IMR-90 (cell line): ENCODE measurements at regions not wholly inside any gene's neighbourhood (a gene's known extent, or its start where the extent isn't known, plus 50 kb on each side); places are given as distances from the start of the nearest gene placed in this dataset.
A peak's percentile ranks its signal among the peaks of the same experiment; 100 is the strongest.

Experiments
- ATAC-seq: fragments of 200-7000 bp; cut with Tn5 transposase; 2 replicates; pipeline ENCODE4 v1.9.1; 2020; ENCODE audit warnings: low read depth, mild to moderate bottlenecking, moderate library complexity
- BruUV-seq: library from RNA; stranded (reverse); fragments of 400-500 nt; replicated peaks from 2 replicates; lab custom pipeline; 2021; lab: Mats Ljungman, UMichigan
- CTCF ChIA-PET: fragments of 300-600 bp; formaldehyde crosslinking; extraction: SDS; loops from one replicate; lab custom pipeline; 2021; ENCODE audit warnings: antibody characterized with exemption; lab: Yijun Ruan, JAX
- POLR2A ChIA-PET: fragments of 300-600 bp; sonication (Branson Sonifier 250); formaldehyde crosslinking; loops from one replicate; lab custom pipeline; 2022; ENCODE audit warnings: antibody characterized with exemption; ENCODE audit not compliant: unreplicated experiment; lab: Charles Lee
- DNase-seq: peaks from one replicate; pipeline ENCODE4 v3.0.0; 2013
- H2AFZ ChIP-seq: replicated peaks from 2 replicates; pipeline ENCODE3; 2013; ENCODE audit warnings: low read length, mild to moderate bottlenecking; ENCODE audit not compliant: poor library complexity
- H2AK5ac ChIP-seq: 2 replicates; pipeline ENCODE4 v1.6.1; 2013; ENCODE audit warnings: low read depth, low read length, inconsistent platforms
- H2AK9ac ChIP-seq: replicated peaks from 2 replicates; pipeline ENCODE3; 2013; ENCODE audit warnings: mild to moderate bottlenecking, low read depth, low read length, moderate library complexity; ENCODE audit not compliant: poor library complexity
- H2BK120ac ChIP-seq: 2 replicates; pipeline ENCODE4 v1.6.1; 2013; ENCODE audit warnings: low read depth, low read length, inconsistent platforms
- H2BK15ac ChIP-seq: 3 replicates; pipeline ENCODE4 v1.6.1; 2013; ENCODE audit warnings: low read depth, low read length, inconsistent platforms
- H2BK20ac ChIP-seq: 2 replicates; pipeline ENCODE4 v1.6.1; 2013; ENCODE audit warnings: low read depth, mild to moderate bottlenecking, inconsistent platforms, low read length, moderate library complexity
- H2BK5ac ChIP-seq: 2 replicates; pipeline ENCODE4 v1.6.1; 2013; ENCODE audit warnings: mild to moderate bottlenecking, low read depth, low read length, inconsistent platforms; ENCODE audit not compliant: poor library complexity, severe bottlenecking
- H3K14ac ChIP-seq: replicated peaks from 2 replicates; pipeline ENCODE4 v1.6.1; 2013; ENCODE audit warnings: low read depth, low read length, inconsistent platforms
- H3K18ac ChIP-seq: 2 replicates; pipeline ENCODE4 v1.6.1; 2013; ENCODE audit warnings: low read depth, low read length, control low read depth
- H3K23ac ChIP-seq: 2 replicates; pipeline ENCODE4 v1.6.1; 2013; ENCODE audit warnings: low read depth, low read length, inconsistent platforms
- H3K27ac ChIP-seq: 2 replicates; pipeline ENCODE4 v1.5.1; 2013; ENCODE audit warnings: mild to moderate bottlenecking, control low read depth, low read length; ENCODE audit not compliant: insufficient read depth
- H3K27me3 ChIP-seq: 2 replicates; pipeline ENCODE4 v1.6.1; 2013; ENCODE audit warnings: low read length; ENCODE audit not compliant: control insufficient read depth, insufficient read depth
- H3K36me3 ChIP-seq: 2 replicates; pipeline ENCODE4 v1.6.1; 2013; ENCODE audit warnings: low read length, mixed read lengths; ENCODE audit not compliant: control insufficient read depth, insufficient read depth
- H3K4ac ChIP-seq: 2 replicates; pipeline ENCODE4 v1.6.1; 2013; ENCODE audit warnings: low read depth, low read length, inconsistent platforms
- H3K4me1 ChIP-seq: 2 replicates; pipeline ENCODE4 v1.6.1; 2013; ENCODE audit warnings: low read length, mixed read lengths; ENCODE audit not compliant: control insufficient read depth, insufficient read depth
- H3K4me2 ChIP-seq: 2 replicates; pipeline ENCODE4 v1.6.1; 2013; ENCODE audit warnings: low read depth, mild to moderate bottlenecking, control low read depth, low read length, moderate library complexity
- H3K4me3 ChIP-seq: 2 replicates; pipeline ENCODE4 v1.5.1; 2013; ENCODE audit warnings: low read depth, mild to moderate bottlenecking, control low read depth, low read length, moderate library complexity; ENCODE audit not compliant: insufficient read depth
- H3K56ac ChIP-seq: 2 replicates; pipeline ENCODE4 v1.6.1; 2013; ENCODE audit warnings: low read length, inconsistent platforms; ENCODE audit not compliant: insufficient read depth; ENCODE audit errors: extremely low read depth
- H3K79me1 ChIP-seq, 2 experiments: 2 replicates each; pipeline ENCODE4 v1.6.1; 2013; ENCODE audit warnings: low read length in 2 of 2, inconsistent platforms in 1 of 2, low read depth in 1 of 2
- H3K9ac ChIP-seq: 2 replicates; pipeline ENCODE4 v1.6.1; 2013; ENCODE audit warnings: low read depth, low read length, control low read depth
- H3K9me1 ChIP-seq: 2 replicates; pipeline ENCODE4 v1.6.1; 2013; ENCODE audit warnings: low read length, inconsistent platforms; ENCODE audit not compliant: insufficient read depth
- H3K9me3 ChIP-seq: 2 replicates; pipeline ENCODE4 v1.6.1; 2013; ENCODE audit warnings: low read length; ENCODE audit not compliant: control insufficient read depth, insufficient read depth
- H4K20me1 ChIP-seq: 2 replicates; pipeline ENCODE4 v1.6.1; 2013; ENCODE audit warnings: low read length, inconsistent platforms; ENCODE audit not compliant: insufficient read depth
- H4K5ac ChIP-seq: 2 replicates; pipeline ENCODE4 v1.6.1; 2013; ENCODE audit warnings: mild to moderate bottlenecking, low read depth, low read length, control low read depth
- H4K8ac ChIP-seq, 2 experiments: 2 replicates each; pipeline ENCODE4 v1.6.1; 2013; ENCODE audit warnings: low read depth in 2 of 2, low read length in 2 of 2, control low read depth in 1 of 2, inconsistent platforms in 1 of 2
- H4K91ac ChIP-seq: 2 replicates; pipeline ENCODE4 v1.6.1; 2013; ENCODE audit warnings: low read depth, low read length, inconsistent platforms; ENCODE audit not compliant: insufficient read depth
- BHLHE40 ChIP-seq: fragments of 150-350 bp; IDR thresholded peaks from 2 replicates; pipeline ENCODE4 v1.6.1; 2016; ENCODE audit warnings: mild to moderate bottlenecking, low read depth, low read length
- CEBPB ChIP-seq: IDR thresholded peaks from 2 replicates; pipeline ENCODE4 v1.6.1; 2012; ENCODE audit warnings: low read depth, low read length, improper control_type of control experiment
- CHD1 ChIP-seq: IDR thresholded peaks from 2 replicates; pipeline ENCODE4 v1.6.1; 2012; ENCODE audit warnings: low read depth, low read length, improper control_type of control experiment
- ELK1 ChIP-seq: fragments of 150-350 bp; IDR thresholded peaks from 2 replicates; pipeline ENCODE4 v1.6.1; 2016; ENCODE audit warnings: low read depth, mild to moderate bottlenecking, low read length, moderate library complexity, borderline replicate concordance
- MAFK ChIP-seq: IDR thresholded peaks from 2 replicates; pipeline ENCODE4 v1.6.1; 2012; ENCODE audit warnings: low read depth, low read length, improper control_type of control experiment
- USF2 ChIP-seq: fragments of 150-350 bp; IDR thresholded peaks from 2 replicates; pipeline ENCODE4 v1.6.1; 2017; ENCODE audit warnings: mild to moderate bottlenecking, antibody characterized with exemption, low read length, low read depth
- WGBS, 2 experiments: methylation state at CpG; one replicate each; pipeline versions ENCODE4 v1.1.5 to v1.1.7; 2013; ENCODE audit warnings: missing lambda C conversion rate in 2 of 2; ENCODE audit not compliant: insufficient read length in 1 of 2; ENCODE audit errors: extremely low coverage in 2 of 2; 5-methylcytosine and 5-hydroxymethylcytosine counted together
- dilution Hi-C: fragments of 300-500 bp; cut with HindIII; formaldehyde crosslinking; loops from one replicate; pipeline ENCODE4 v1.14.3; 2018; ENCODE audit warnings: low sequenced_read_pairs; ENCODE audit not compliant: unreplicated experiment
- in situ Hi-C: fragments of 300-500 bp; cut with MboI; formaldehyde crosslinking; loops from 3 replicates; pipeline ENCODE4 v1.14.3; 2019; ENCODE audit warnings: low sequenced_read_pairs, inconsistent platforms, mixed read lengths
- intact Hi-C: fragments of 100-400 bp; cut with micrococcal nuclease; formaldehyde crosslinking; loops from 2 replicates; pipeline ENCODE4 v1.10.0; 2022

- no peaks in the 10 kb centered on the region for H4K20me1 ChIP-seq
- peak overlapping the region; percentile 53 for H2AK5ac ChIP-seq
- in situ Hi-C loops (no loop called here), dilution Hi-C loops (no loop called here), intact Hi-C loops (loop anchor here (2.0 to 10.0 kb wide), 2 partner anchors 124 to 214 kb away; no protein-coding TSS in a partner anchor)
- H3K56ac ChIP-seq: peak overlapping the region; percentile 54; the same call in 1 of the 2 replicates
- H4K91ac ChIP-seq: peak overlapping the region; percentile 91
- peak overlapping the region; percentile 15 to 85; a peak in 3 of 4 replicates for H4K8ac ChIP-seq
- H3K27ac ChIP-seq: peak overlapping the region; percentile 59
- no peak for TF ChIP-seq USF2
- no peak for TF ChIP-seq MAFK
- TF ChIP-seq BHLHE40: no peak
- no peak for TF ChIP-seq CHD1
- no peak for TF ChIP-seq ELK1
- TF ChIP-seq CEBPB: peak; percentile 35; the same call in 1 of the 2 replicates
- H3K4me1 ChIP-seq: peaks cover 20% of the 10 kb centered on the region
- H3K4me3 ChIP-seq: no peak overlapping the region
- peak overlapping the region; percentile 78 for H3K14ac ChIP-seq
- no peaks in the 10 kb centered on the region for H3K79me1 ChIP-seq
- no CpG with 5 or more reads among the region's 6 CpGs for WGBS, 2 experiments
- ATAC-seq (no peak), DNase-seq (peak; percentile 51)
- no peaks in the 10 kb centered on the region for H3K9me3 ChIP-seq
- no TSS peak for BruUV-seq
- H3K4me2 ChIP-seq: peak overlapping the region; percentile 76; the same call in 1 of the 2 replicates
- peak overlapping the region; percentile 67; the same call in 2 of the 3 replicates for H2BK15ac ChIP-seq
- no peaks in the 10 kb centered on the region for H3K27me3 ChIP-seq
- peak overlapping the region; percentile 92 for H2BK120ac ChIP-seq
- peaks cover 13% of the 10 kb centered on the region for H3K9me1 ChIP-seq
- peak overlapping the region; percentile 99 for H3K18ac ChIP-seq
- H2BK20ac ChIP-seq: peak overlapping the region; percentile 93
- H2AK9ac ChIP-seq: peak overlapping the region; percentile 1
- H4K5ac ChIP-seq: peak overlapping the region; percentile 99
- peak overlapping the region; percentile 92 for H3K4ac ChIP-seq
- peak overlapping the region; percentile 55; the same call in 1 of the 2 replicates for H3K23ac ChIP-seq
- ChIA-PET POLR2A (no interaction called here), CTCF (no interaction called here)
- no peaks in the 10 kb centered on the region for H3K36me3 ChIP-seq
- H2AFZ ChIP-seq: peak overlapping the region; percentile 47
- H3K9ac ChIP-seq: peak overlapping the region; percentile 35; the same call in 1 of the 2 replicates
- peak overlapping the region; percentile 97 for H2BK5ac ChIP-seq
Observed at GRCh38 chr6:80548532-80548931, 442.1 kb downstream of the BCKDHB start.
